ENCODE measurements at regions not wholly inside any gene's neighbourhood (a gene's known extent, or its start where the extent isn't known, plus 50 kb on each side); places are given as distances from the start of the nearest gene placed in this dataset.

DNA sequence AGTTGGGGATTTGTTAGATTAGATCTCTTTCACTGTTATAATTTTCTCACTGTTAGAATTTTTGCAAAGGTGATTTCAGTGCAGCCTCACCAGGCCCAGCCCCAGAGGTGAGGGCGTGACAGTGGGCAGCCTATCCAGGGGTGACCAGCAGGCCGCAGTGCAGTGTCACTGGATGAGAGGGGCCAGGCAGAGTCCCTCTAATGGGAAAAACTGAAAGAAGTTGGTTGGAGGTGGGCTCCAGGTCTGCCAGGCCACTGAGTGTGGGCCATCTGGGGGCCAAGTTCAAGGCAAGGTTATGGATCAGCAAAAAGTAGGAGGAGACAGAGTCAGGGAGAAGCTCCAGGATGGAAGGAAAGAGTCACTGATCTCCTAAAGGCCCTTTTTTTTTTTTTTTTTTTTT lies 90.5 kb upstream of the SDK1 start:
- Histone ChIP-seq H3K27ac (no peak overlapping the region), H3K27me3 (no peaks in the 10 kb centered on the region), H3K9me3 (no peaks in the 10 kb centered on the region), H3K4me3 (no peak overlapping the region), H3K4me1 (no peaks in the 10 kb centered on the region), H3K36me3 (no peaks in the 10 kb centered on the region)
- DNase-seq (ENCODE audit: low spot score in 2 of 2), result no peak
- TF ChIP-seq, protein P1, sequence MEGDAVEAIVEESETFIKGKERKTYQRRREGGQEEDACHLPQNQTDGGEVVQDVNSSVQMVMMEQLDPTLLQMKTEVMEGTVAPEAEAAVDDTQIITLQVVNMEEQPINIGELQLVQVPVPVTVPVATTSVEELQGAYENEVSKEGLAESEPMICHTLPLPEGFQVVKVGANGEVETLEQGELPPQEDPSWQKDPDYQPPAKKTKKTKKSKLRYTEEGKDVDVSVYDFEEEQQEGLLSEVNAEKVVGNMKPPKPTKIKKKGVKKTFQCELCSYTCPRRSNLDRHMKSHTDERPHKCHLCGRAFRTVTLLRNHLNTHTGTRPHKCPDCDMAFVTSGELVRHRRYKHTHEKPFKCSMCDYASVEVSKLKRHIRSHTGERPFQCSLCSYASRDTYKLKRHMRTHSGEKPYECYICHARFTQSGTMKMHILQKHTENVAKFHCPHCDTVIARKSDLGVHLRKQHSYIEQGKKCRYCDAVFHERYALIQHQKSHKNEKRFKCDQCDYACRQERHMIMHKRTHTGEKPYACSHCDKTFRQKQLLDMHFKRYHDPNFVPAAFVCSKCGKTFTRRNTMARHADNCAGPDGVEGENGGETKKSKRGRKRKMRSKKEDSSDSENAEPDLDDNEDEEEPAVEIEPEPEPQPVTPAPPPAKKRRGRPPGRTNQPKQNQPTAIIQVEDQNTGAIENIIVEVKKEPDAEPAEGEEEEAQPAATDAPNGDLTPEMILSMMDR (IDR thresholded peaks at IDR 0.05), result no peak
- no peak for TF ChIP-seq POLR2AphosphoS5 (IDR thresholded peaks at IDR 0.05)
- no peak for TF ChIP-seq POLR2A (IDR thresholded peaks at IDR 0.05)
- intact Hi-C loops (cut with DNase I; ENCODE audit: low total_unique reads), result no loop called here

DNA sequence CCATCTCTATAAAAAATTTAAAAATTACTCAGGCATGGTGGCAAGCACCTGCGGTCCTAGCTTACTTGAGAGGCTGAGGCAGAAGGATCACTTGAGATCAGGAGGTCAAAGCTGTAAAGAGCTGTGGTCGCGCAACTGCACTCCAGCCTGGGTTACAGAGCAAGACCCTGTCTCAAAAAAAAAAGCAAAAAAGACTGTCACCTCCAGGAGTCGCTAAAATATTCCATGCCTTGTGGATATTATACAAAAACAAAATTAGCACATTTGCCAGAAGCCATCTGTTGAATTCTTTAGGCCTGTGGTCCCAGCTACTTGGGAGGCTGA lies 87.0 kb upstream of the SDK1 start:
- Histone ChIP-seq H3K27me3 (no peaks in the 10 kb centered on the region), H3K27ac (no peak overlapping the region), H3K4me1 (no peaks in the 10 kb centered on the region), H3K36me3 (no peaks in the 10 kb centered on the region), H3K9me3 (no peaks in the 10 kb centered on the region), H3K4me3 (no peak overlapping the region)
- TF ChIP-seq POLR2AphosphoS5 (IDR thresholded peaks at IDR 0.05) (no peak), POLR2A (IDR thresholded peaks at IDR 0.05) (no peak)
- TF ChIP-seq, protein P1 (IDR thresholded peaks at IDR 0.05), result no peak
- intact Hi-C loops (cut with DNase I; ENCODE audit: low total_unique reads), result no loop called here
- DNase-seq (ENCODE audit: low spot score in 2 of 2), result no peak

DNA sequence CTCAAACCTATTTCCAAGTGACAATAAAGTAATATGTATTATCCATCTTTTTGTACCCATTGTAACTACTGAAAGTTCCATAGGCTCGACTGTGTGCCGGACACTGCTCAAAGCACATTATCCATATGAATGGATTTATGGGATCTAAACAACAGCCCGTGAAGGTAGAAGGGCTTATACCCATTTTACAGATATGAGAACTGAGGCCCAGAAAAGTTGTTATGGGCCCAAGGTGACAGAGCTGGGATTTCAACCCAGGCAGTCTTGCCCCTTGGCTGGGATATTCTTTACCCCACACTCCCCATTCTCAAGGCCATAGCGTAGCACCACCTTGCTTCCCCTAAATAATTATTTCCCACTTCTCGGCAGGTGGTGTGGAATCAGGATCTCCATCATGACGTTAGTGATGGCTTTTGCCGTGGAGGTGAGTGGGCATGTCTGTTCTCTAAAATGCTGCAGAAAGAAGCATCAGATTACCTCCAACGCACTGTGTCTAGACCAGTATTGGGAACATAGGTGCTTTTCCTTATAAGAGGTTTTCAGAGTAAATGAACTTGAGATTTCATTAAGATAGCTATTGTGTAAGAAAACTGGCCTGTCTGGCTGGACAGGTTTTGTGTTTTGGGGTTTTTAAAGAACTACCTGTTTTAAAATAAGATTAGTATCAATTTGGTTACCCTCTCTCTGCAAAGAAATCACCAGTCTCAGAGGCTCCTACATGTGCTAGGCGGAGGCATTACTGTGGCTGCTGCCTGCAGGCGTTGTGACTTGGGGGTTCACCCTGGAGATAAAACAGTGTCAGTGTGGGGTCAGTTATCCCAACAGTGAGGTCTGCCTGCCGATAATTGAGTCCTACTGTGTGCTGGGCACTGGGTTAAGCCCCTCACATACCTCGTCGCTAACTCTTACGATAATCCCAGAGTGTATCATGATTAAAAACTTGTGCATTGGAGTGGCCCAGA lies 85.1 kb upstream of the SDK1 start:
- Histone ChIP-seq H3K36me3 (no peaks in the 10 kb centered on the region), H3K27me3 (no peaks in the 10 kb centered on the region), H3K4me3 (no peak overlapping the region), H3K27ac (no peak overlapping the region), H3K9me3 (no peaks in the 10 kb centered on the region), H3K4me1 (no peaks in the 10 kb centered on the region)
- DNase-seq (ENCODE audit: low spot score in 2 of 2), result no peak
- intact Hi-C loops (cut with DNase I; ENCODE audit: low total_unique reads), result no loop called here
- TF ChIP-seq POLR2A (IDR thresholded peaks at IDR 0.05), result no peak

DNA sequence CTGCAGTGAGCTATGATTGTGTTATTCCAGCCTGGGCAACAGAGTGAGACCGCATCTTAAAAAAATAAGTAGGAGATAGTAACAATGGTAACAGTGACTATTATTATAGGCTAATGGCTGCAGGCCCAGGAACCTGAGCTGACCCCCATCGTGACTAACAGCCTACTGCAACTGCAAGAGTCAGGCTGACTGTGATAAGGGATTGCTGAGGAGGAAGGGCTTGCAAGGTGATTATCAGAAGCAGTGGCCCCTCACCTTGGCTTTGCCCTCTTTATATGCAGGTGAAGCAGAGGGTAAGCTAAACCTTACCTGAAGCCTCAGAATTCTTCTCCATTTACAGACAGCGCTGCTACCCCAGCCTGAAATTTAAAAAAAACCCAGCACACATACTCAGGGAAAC lies 83.9 kb upstream of the SDK1 start:
- no peaks in the 10 kb centered on the region for H3K27me3 ChIP-seq
- intact Hi-C loops (cut with DNase I; ENCODE audit: low total_unique reads), result no loop called here
- no peak overlapping the region for H3K27ac ChIP-seq
- TF ChIP-seq POLR2A (IDR thresholded peaks at IDR 0.05) (no peak), POLR2AphosphoS5 (IDR thresholded peaks at IDR 0.05) (no peak)
- TF ChIP-seq, protein P1 (IDR thresholded peaks at IDR 0.05), result no peak
- no peaks in the 10 kb centered on the region for H3K9me3 ChIP-seq
- H3K36me3 ChIP-seq, result no peaks in the 10 kb centered on the region
- H3K4me3 ChIP-seq, result no peak overlapping the region
- DNase-seq (ENCODE audit: low spot score in 2 of 2), result no peak
- no peaks in the 10 kb centered on the region for H3K4me1 ChIP-seq

DNA sequence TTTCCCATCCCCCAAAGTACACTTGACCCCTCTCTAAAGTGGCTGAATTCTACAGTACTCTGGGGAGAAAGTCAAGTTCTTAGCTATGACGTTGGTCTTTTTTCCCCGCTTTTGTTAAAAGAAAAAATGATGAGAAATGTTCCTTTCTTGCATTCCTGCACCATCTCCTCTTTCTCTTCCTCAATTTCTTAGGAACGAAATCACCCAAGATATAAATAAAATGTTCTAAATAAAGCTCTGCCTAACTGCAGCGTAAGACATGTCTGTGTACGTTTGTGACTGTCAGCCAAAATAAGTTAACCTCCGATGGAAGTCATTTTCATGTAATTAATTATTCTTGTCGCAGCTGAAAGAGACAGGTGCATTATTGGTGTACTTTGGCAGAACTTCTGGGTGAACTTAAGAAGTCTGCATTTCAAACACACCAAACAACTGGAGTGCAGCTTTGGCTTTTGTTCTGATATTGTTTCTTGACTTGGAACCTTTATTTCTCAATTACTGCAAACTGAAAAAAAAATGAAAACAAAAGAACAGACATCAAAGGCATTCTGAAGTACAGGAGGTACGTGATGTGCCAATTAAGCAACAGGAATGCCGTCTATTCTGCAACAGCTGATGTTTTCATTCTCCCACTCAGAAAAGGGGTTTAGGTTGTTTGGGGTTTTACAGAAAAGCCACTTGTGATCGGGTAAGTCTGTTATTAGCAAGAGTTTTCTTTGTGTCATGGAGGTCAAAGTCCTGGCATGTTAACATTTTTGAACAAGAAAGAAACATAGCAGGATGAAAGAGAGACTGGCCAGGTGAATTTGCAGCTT lies 82.4 kb upstream of the SDK1 start:
- no peaks in the 10 kb centered on the region for H3K27me3 ChIP-seq
- no peaks in the 10 kb centered on the region for H3K9me3 ChIP-seq
- intact Hi-C loops (cut with DNase I; ENCODE audit: low total_unique reads), result no loop called here
- H3K4me3 ChIP-seq, result no peak overlapping the region
- no peaks in the 10 kb centered on the region for H3K36me3 ChIP-seq
- no peak overlapping the region for H3K27ac ChIP-seq
- TF ChIP-seq POLR2A (IDR thresholded peaks at IDR 0.05), result no peak
- TF ChIP-seq, protein P1 (IDR thresholded peaks at IDR 0.05), result no peak
- TF ChIP-seq POLR2AphosphoS5 (IDR thresholded peaks at IDR 0.05), result no peak
- H3K4me1 ChIP-seq, result no peaks in the 10 kb centered on the region
- DNase-seq (ENCODE audit: low spot score in 2 of 2), result no peak
